HEK293 (cell line): ENCODE measurements at regions not wholly inside any gene's neighbourhood (a gene's known extent, or its start where the extent isn't known, plus 50 kb on each side); places are given as distances from the start of the nearest gene placed in this dataset.

Experiments
- CTCF ChIA-PET: fragments of 350-600 bp; formaldehyde crosslinking; extraction: SDS; loops from one replicate; lab custom pipeline; 2021; ENCODE audit warnings: antibody characterized with exemption; lab: Yijun Ruan, JAX
- POLR2A ChIA-PET: fragments of 300-600 bp; formaldehyde crosslinking; extraction: SDS; loops from one replicate; lab custom pipeline; 2020; ENCODE audit warnings: antibody characterized with exemption, inconsistent platforms; lab: Yijun Ruan, JAX
- H3K27ac ChIP-seq: fragments of 200-500 bp; sonication (Bioruptor generic); 2 replicates; pipeline ENCODE4 v1.5.1; 2014; ENCODE audit warnings: low read depth, low read length, control low read depth, inconsistent platforms; ENCODE audit errors: extremely low read depth
- H3K36me3 ChIP-seq, 2 experiments: fragments of 200-500 bp in 1 of 2; sonication (Bioruptor generic) in 1 of 2; 1 replicate in 1 of 2; 2 replicates in 1 of 2; pipeline ENCODE4 v1.5.1; 2014 to 2017; ENCODE audit warnings: inconsistent platforms in 2 of 2, low read length in 2 of 2; ENCODE audit not compliant: control insufficient read depth in 2 of 2, insufficient read depth in 1 of 2
- H3K4me1 ChIP-seq: fragments of 200-500 bp; sonication (Bioruptor generic); 2 replicates; pipeline ENCODE4 v1.5.1; 2014; ENCODE audit warnings: mild to moderate bottlenecking, low read length, inconsistent platforms; ENCODE audit not compliant: control insufficient read depth, insufficient read depth
- H3K4me3 ChIP-seq: 2 replicates; pipeline ENCODE4 v1.5.1; 2011; ENCODE audit warnings: low read depth, mild to moderate bottlenecking, control low read depth, low read length, moderate library complexity
- H3K9me3 ChIP-seq: fragments of 200-500 bp; sonication (Bioruptor generic); 2 replicates; pipeline ENCODE4 v1.5.1; 2014; ENCODE audit warnings: low read depth, low read length, inconsistent platforms; ENCODE audit not compliant: control insufficient read depth, insufficient read depth
- IKZF3 ChIP-seq: fragments of 450-650 bp; IDR thresholded peaks from 2 replicates; pipeline ENCODE4 v1.5.0; 2018; ENCODE audit warnings: missing biosample characterization, mild to moderate bottlenecking, missing genetic modification characterization, moderate library complexity
- SETDB1 ChIP-seq: IDR thresholded peaks from one replicate; pipeline ENCODE4 v1.6.1; 2017; ENCODE audit warnings: mild to moderate bottlenecking, low read length, moderate library complexity, mixed read lengths; ENCODE audit not compliant: insufficient read length
- SP3 ChIP-seq: fragments of 450-650 bp; formaldehyde crosslinking; IDR thresholded peaks from 2 replicates; pipeline ENCODE4 v1.5.1; 2016; ENCODE audit warnings: missing biosample characterization, missing genetic modification characterization
- ZBTB48 ChIP-seq: fragments of 450-650 bp; formaldehyde crosslinking; IDR thresholded peaks from 2 replicates; pipeline ENCODE4 v1.5.1; 2016; ENCODE audit warnings: missing biosample characterization, missing genetic modification characterization
- ZFHX2 ChIP-seq: fragments of 450-650 bp; formaldehyde crosslinking; conservative IDR thresholded peaks from 2 replicates; pipeline ENCODE4 v1.5.1; 2016; ENCODE audit warnings: missing biosample characterization, missing genetic modification characterization
- ZNF2 ChIP-seq: fragments of 450-650 bp; formaldehyde crosslinking; IDR thresholded peaks from 2 replicates; pipeline ENCODE4 v1.5.1; 2016; ENCODE audit warnings: missing biosample characterization, missing genetic modification characterization
- ZNF214 ChIP-seq: fragments of 450-650 bp; formaldehyde crosslinking; IDR thresholded peaks from 2 replicates; pipeline ENCODE4 v1.5.1; 2017; ENCODE audit warnings: missing biosample characterization, mild to moderate bottlenecking, missing genetic modification characterization, borderline replicate concordance
- ZNF274 ChIP-seq, 2 experiments: fragments of 200-500 bp in 1 of 2; fragments of 450-650 bp in 1 of 2; sonication (Bioruptor generic) in 1 of 2; formaldehyde crosslinking in 1 of 2; IDR thresholded peaks; 2 replicates each; pipeline versions ENCODE4 v1.5.1 to v1.6.1; 2014 to 2016; ENCODE audit warnings: borderline replicate concordance in 1 of 2, inconsistent platforms in 1 of 2, low read length in 1 of 2, missing biosample characterization in 1 of 2, missing genetic modification characterization in 1 of 2
- ZNF473 ChIP-seq: fragments of 450-650 bp; formaldehyde crosslinking; IDR thresholded peaks from 2 replicates; pipeline ENCODE4 v1.5.1; 2017; ENCODE audit warnings: missing biosample characterization, missing genetic modification characterization
- ZNF600 ChIP-seq: fragments of 450-650 bp; formaldehyde crosslinking; IDR thresholded peaks from 2 replicates; pipeline ENCODE4 v1.5.1; 2016; ENCODE audit warnings: missing biosample characterization, missing genetic modification characterization
- ZNF660 ChIP-seq: fragments of 450-650 bp; IDR thresholded peaks from 2 replicates; pipeline ENCODE4 v1.5.1; 2018; ENCODE audit warnings: missing biosample characterization, mild to moderate bottlenecking, missing genetic modification characterization
- ZNF664 ChIP-seq: fragments of 450-650 bp; formaldehyde crosslinking; IDR thresholded peaks from 2 replicates; pipeline ENCODE4 v1.5.1; 2016; ENCODE audit warnings: missing biosample characterization, missing genetic modification characterization
- ZNF785 ChIP-seq: fragments of 450-650 bp; formaldehyde crosslinking; IDR thresholded peaks from 2 replicates; pipeline ENCODE4 v1.5.1; 2016; ENCODE audit warnings: missing biosample characterization, missing genetic modification characterization
- ZNF791 ChIP-seq: fragments of 450-650 bp; formaldehyde crosslinking; IDR thresholded peaks from 2 replicates; pipeline ENCODE4 v1.5.1; 2016; ENCODE audit warnings: missing biosample characterization, missing genetic modification characterization
- ZNF830 ChIP-seq: fragments of 450-650 bp; IDR thresholded peaks from 2 replicates; pipeline ENCODE4 v1.5.0; 2018; ENCODE audit warnings: missing biosample characterization, missing genetic modification characterization, low read depth, mild to moderate bottlenecking, moderate library complexity
- ZSCAN30 ChIP-seq: fragments of 450-650 bp; IDR thresholded peaks from 2 replicates; pipeline ENCODE4 v1.5.1; 2018; ENCODE audit warnings: missing biosample characterization, mild to moderate bottlenecking, missing genetic modification characterization, moderate library complexity
- TF ChIP-seq, protein P1 (sequence below): fragments of 450-650 bp; formaldehyde crosslinking; IDR thresholded peaks from 2 replicates; pipeline ENCODE4 v1.5.1; 2016; ENCODE audit warnings: missing biosample characterization, missing genetic modification characterization
- TF ChIP-seq, protein P2 (sequence below): fragments of 450-650 bp; formaldehyde crosslinking; IDR thresholded peaks from 2 replicates; pipeline ENCODE4 v1.5.1; 2016; ENCODE audit warnings: missing biosample characterization, missing genetic modification characterization

DNA sequence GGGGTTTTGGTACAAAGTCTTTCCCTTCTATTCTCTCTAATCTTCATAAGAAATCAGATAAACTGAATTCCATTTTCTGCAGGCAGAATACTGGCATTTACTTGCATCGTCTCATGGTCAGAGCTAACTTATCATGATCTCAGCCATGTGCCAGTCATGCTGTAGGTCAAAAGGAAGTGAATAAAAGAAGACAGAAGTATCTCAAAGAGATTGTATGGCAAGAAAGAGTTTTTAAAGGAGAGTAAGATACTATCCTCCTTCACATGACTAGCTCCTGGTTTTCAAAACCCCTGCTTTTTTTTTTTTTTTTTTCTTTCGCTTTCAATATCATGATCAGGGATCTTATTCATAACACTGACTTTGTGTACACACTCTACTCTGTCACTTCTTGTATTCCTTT is 398.3 kb downstream of the C6orf118 start:
- POLR2A ChIA-PET, result no interaction called here
- CTCF ChIA-PET, result interaction anchor here (0.5 to 1.2 kb wide), 6 partner anchors 13 to 1729 kb away, joined by 3 to 5 read pairs (median 4); no protein-coding TSS in a partner anchor
- Histone ChIP-seq H3K4me1 (no peaks in the 10 kb centered on the region), H3K27ac (no peak overlapping the region), H3K4me3 (no peak overlapping the region), H3K36me3 (no peaks in the 10 kb centered on the region), H3K9me3 (no peaks in the 10 kb centered on the region)
- TF ChIP-seq ZNF473 (tag by site-specific recombination), result no peak
- TF ChIP-seq, protein P1, sequence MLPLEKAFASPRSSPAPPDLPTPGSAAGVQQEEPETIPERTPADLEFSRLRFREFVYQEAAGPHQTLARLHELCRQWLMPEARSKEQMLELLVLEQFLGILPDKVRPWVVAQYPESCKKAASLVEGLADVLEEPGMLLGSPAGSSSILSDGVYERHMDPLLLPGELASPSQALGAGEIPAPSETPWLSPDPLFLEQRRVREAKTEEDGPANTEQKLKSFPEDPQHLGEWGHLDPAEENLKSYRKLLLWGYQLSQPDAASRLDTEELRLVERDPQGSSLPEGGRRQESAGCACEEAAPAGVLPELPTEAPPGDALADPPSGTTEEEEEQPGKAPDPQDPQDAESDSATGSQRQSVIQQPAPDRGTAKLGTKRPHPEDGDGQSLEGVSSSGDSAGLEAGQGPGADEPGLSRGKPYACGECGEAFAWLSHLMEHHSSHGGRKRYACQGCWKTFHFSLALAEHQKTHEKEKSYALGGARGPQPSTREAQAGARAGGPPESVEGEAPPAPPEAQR, result no peak
- no peak for TF ChIP-seq SETDB1
- TF ChIP-seq ZBTB48, result no peak
- no peak for TF ChIP-seq SP3 (tag by site-specific recombination)
- no peak for TF ChIP-seq ZNF664 (tag by site-specific recombination)
- TF ChIP-seq ZNF785 (tag by site-specific recombination), result no peak
- TF ChIP-seq ZFHX2 (tag by site-specific recombination), result no peak
- no peak for TF ChIP-seq IKZF3
- TF ChIP-seq ZNF600 (tag by site-specific recombination), result no peak
- TF ChIP-seq ZNF791, result no peak
- no peak for TF ChIP-seq ZNF274 (IDR thresholded peaks at IDR 0.05; ENCODE audit: low read length)
- TF ChIP-seq ZNF274 (tag by site-specific recombination; IDR thresholded peaks at IDR 0.05; ENCODE audit: borderline replicate concordance), result no peak
- TF ChIP-seq, protein P2, sequence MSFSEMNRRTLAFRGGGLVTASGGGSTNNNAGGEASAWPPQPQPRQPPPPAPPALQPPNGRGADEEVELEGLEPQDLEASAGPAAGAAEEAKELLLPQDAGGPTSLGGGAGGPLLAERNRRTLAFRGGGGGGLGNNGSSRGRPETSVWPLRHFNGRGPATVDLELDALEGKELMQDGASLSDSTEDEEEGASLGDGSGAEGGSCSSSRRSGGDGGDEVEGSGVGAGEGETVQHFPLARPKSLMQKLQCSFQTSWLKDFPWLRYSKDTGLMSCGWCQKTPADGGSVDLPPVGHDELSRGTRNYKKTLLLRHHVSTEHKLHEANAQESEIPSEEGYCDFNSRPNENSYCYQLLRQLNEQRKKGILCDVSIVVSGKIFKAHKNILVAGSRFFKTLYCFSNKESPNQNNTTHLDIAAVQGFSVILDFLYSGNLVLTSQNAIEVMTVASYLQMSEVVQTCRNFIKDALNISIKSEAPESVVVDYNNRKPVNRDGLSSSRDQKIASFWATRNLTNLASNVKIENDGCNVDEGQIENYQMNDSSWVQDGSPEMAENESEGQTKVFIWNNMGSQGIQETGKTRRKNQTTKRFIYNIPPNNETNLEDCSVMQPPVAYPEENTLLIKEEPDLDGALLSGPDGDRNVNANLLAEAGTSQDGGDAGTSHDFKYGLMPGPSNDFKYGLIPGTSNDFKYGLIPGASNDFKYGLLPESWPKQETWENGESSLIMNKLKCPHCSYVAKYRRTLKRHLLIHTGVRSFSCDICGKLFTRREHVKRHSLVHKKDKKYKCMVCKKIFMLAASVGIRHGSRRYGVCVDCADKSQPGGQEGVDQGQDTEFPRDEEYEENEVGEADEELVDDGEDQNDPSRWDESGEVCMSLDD, result no peak
- TF ChIP-seq ZSCAN30 (tag by site-specific recombination), result no peak

DNA sequence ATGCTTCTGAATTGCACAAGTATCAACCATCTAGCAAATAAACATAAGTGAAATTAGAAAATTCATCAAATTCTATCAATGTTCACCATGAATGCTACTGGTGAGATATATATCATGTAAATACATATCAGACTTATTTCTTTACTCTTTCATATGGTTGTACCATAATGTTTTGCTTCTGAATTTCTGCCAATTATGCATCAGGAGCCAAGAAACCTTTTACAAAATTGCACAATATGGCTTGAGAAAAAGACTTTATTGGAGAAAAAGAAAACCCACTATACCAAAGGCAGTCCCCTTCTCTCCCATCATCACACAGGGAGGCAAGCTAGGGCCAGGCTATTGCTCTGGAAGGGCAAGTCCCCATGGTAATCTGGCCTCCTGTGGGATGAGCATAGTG is 402.6 kb downstream of the C6orf118 start:
- ChIA-PET CTCF (interaction anchor here (0.7 kb wide), 1 partner anchor 1126 kb away, joined by 3 read pairs; no protein-coding TSS in a partner anchor), POLR2A (no interaction called here)
- Histone ChIP-seq H3K9me3 (no peaks in the 10 kb centered on the region), H3K27ac (no peak overlapping the region), H3K4me3 (no peak overlapping the region), H3K4me1 (no peaks in the 10 kb centered on the region), H3K36me3 (no peaks in the 10 kb centered on the region)
- no peak for TF ChIP-seq ZNF660 (tag by site-specific recombination)
- TF ChIP-seq ZNF2 (tag by site-specific recombination), result no peak
- TF ChIP-seq ZNF214 (tag by site-specific recombination), result no peak

DNA sequence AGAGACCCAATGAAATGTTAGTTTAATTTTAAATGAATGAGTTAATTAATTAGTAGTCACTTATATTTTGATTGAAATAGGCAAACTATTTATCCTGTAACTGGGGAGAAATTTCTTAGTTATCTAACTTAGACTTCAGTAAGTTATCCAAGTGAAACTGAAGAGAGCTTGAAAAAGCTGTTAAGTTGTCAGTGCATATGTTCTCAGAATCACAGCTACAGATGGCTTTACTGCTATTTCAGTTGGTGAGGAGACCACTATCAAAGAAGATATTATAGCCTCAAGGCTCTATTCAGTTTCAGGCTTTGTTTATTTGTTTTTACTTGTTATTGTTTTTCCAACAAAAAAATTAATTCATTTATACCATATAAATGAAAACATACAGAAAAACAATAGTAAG is 404.1 kb downstream of the C6orf118 start:
- ChIA-PET POLR2A (no interaction called here), CTCF (no interaction called here)
- Histone ChIP-seq H3K4me3 (no peak overlapping the region), H3K4me1 (no peaks in the 10 kb centered on the region), H3K27ac (no peak overlapping the region), H3K9me3 (no peaks in the 10 kb centered on the region), H3K36me3 (no peaks in the 10 kb centered on the region)
- TF ChIP-seq ZNF830 (tag by site-specific recombination), result no peak
- no peak for TF ChIP-seq ZNF214 (tag by site-specific recombination)
